Panc1 (cell line): ENCODE measurements at regions not wholly inside any gene's neighbourhood (a gene's known extent, or its start where the extent isn't known, plus 50 kb on each side); places are given as distances from the start of the nearest gene placed in this dataset.

Experiments used
- ATAC-seq: fragments of 200-7000 bp; cut with Tn5 transposase; 2 replicates; pipeline ENCODE4 v1.9.1; 2020; ENCODE audit warnings: mild to moderate bottlenecking, moderate library complexity
- BruUV-seq: library from RNA; stranded (reverse); fragments of 400-500 nt; replicated peaks from 2 replicates; lab custom pipeline; 2021; lab: Mats Ljungman, UMichigan
- CTCF ChIA-PET: fragments of 300-600 bp; sonication (Branson Sonifier 250); formaldehyde crosslinking; loops from one replicate; lab custom pipeline; 2022; ENCODE audit warnings: antibody characterized with exemption; lab: Charles Lee
- POLR2A ChIA-PET: fragments of 300-600 bp; sonication (Branson Sonifier 250); formaldehyde crosslinking; loops from one replicate; lab custom pipeline; 2022; ENCODE audit warnings: antibody characterized with exemption; lab: Charles Lee
- DNase-seq: peaks from one replicate; pipeline ENCODE4 v3.0.0-alpha.2; 2010; ENCODE audit warnings: low read depth, low spot score
- H3K27ac ChIP-seq: 2 replicates; pipeline ENCODE4 v1.5.1; 2011; ENCODE audit warnings: mild to moderate bottlenecking, low read length, inconsistent platforms
- H3K27me3 ChIP-seq: fragments of 200-500 bp; sonication (Bioruptor generic); 2 replicates; pipeline ENCODE4 v1.6.0; 2014; ENCODE audit warnings: low read length, inconsistent platforms; ENCODE audit not compliant: control insufficient read depth, insufficient read depth
- H3K36me3 ChIP-seq: fragments of 200-500 bp; sonication (Bioruptor generic); 2 replicates; pipeline ENCODE4 v1.5.1; 2014; ENCODE audit warnings: inconsistent platforms, mild to moderate bottlenecking, low read length, moderate library complexity; ENCODE audit not compliant: control insufficient read depth, insufficient read depth
- H3K4me1 ChIP-seq: 2 replicates; pipeline ENCODE4 v1.5.1; 2011; ENCODE audit warnings: inconsistent platforms, mild to moderate bottlenecking, low read length, moderate library complexity; ENCODE audit not compliant: control insufficient read depth, insufficient read depth
- H3K4me3 ChIP-seq, 2 experiments: 2 replicates each; pipeline ENCODE4 v1.5.1; 2011 to 2012; ENCODE audit warnings: low read depth in 2 of 2, low read length in 2 of 2, mild to moderate bottlenecking in 2 of 2, inconsistent platforms in 1 of 2, moderate library complexity in 1 of 2
- H3K9me3 ChIP-seq: fragments of 200-500 bp; sonication (Bioruptor generic); 2 replicates; pipeline ENCODE4 v1.5.1; 2014; ENCODE audit warnings: low read depth, mild to moderate bottlenecking, inconsistent platforms, low read length, moderate library complexity; ENCODE audit not compliant: control insufficient read depth, insufficient read depth
- CTCF ChIP-seq: fragments of 450-650 bp; IDR thresholded peaks from 2 replicates; pipeline ENCODE4 v1.5.1; 2017; ENCODE audit warnings: mild to moderate bottlenecking
- POLR2AphosphoS5 ChIP-seq: IDR thresholded peaks from 2 replicates; pipeline ENCODE4 v1.6.1; 2012; ENCODE audit warnings: mild to moderate bottlenecking, low read depth, low read length, moderate library complexity
- SIN3A ChIP-seq: IDR thresholded peaks from 2 replicates; pipeline ENCODE4 v1.6.1; 2012; ENCODE audit warnings: low read depth, mild to moderate bottlenecking, low read length, moderate library complexity, borderline replicate concordance; ENCODE audit not compliant: insufficient read depth
- TCF7L2 ChIP-seq: IDR thresholded peaks from 2 replicates; pipeline ENCODE4 v1.6.1; 2011; ENCODE audit warnings: mild to moderate bottlenecking, low read depth, low read length, inconsistent platforms
- in situ Hi-C: cut with HindIII; loops from 2 replicates; pipeline ENCODE4 v1.10.0; 2016; ENCODE audit warnings: low sequenced_read_pairs, low pct_unique_long_range_greater_than_20kb
- intact Hi-C: fragments of 100-400 bp; cut with micrococcal nuclease; formaldehyde crosslinking; loops from one replicate; pipeline ENCODE4 v1.10.0; 2022; ENCODE audit not compliant: unreplicated experiment
- TF ChIP-seq, protein P1 (sequence below), 2 experiments: IDR thresholded peaks; 2 replicates each; pipeline ENCODE4 v1.6.1; 2011 to 2012; ENCODE audit warnings: low read depth in 2 of 2, control low read depth in 1 of 2, low read length in 1 of 2, mild to moderate bottlenecking in 1 of 2, moderate library complexity in 1 of 2; ENCODE audit not compliant: insufficient read depth in 1 of 2

DNA sequence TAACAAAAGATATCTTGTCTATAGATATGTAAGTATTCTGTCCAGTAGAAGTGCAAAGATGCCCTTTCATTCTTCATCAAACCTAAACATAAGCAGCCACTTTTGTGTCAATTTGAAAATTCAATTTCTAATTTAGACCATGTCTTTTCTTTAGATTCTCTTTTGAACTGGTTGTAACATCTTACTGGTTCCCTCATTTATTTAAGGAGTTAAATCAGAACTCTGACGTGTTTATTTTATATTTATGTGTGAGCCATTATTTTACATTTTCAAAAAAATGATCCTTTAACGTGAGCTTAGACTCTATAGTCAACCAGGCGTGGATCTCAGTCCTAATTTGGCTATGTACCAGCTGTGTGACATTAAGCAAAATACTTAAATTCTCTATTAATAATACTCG is 74.0 kb upstream of the PHYHIPL start:
- Histone ChIP-seq H3K36me3 (no peaks in the 10 kb centered on the region), H3K9me3 (no peaks in the 10 kb centered on the region), H3K27me3 (no peaks in the 10 kb centered on the region), H3K4me1 (no peaks in the 10 kb centered on the region), H3K27ac (no peak overlapping the region), H3K4me3 (no peak overlapping the region)
- ATAC-seq (no peak), DNase-seq (no peak)
- no TSS peak for BruUV-seq
- no peak for TF ChIP-seq SIN3A
- no peak for TF ChIP-seq POLR2AphosphoS5
- no peak for TF ChIP-seq TCF7L2
- TF ChIP-seq, protein P1, sequence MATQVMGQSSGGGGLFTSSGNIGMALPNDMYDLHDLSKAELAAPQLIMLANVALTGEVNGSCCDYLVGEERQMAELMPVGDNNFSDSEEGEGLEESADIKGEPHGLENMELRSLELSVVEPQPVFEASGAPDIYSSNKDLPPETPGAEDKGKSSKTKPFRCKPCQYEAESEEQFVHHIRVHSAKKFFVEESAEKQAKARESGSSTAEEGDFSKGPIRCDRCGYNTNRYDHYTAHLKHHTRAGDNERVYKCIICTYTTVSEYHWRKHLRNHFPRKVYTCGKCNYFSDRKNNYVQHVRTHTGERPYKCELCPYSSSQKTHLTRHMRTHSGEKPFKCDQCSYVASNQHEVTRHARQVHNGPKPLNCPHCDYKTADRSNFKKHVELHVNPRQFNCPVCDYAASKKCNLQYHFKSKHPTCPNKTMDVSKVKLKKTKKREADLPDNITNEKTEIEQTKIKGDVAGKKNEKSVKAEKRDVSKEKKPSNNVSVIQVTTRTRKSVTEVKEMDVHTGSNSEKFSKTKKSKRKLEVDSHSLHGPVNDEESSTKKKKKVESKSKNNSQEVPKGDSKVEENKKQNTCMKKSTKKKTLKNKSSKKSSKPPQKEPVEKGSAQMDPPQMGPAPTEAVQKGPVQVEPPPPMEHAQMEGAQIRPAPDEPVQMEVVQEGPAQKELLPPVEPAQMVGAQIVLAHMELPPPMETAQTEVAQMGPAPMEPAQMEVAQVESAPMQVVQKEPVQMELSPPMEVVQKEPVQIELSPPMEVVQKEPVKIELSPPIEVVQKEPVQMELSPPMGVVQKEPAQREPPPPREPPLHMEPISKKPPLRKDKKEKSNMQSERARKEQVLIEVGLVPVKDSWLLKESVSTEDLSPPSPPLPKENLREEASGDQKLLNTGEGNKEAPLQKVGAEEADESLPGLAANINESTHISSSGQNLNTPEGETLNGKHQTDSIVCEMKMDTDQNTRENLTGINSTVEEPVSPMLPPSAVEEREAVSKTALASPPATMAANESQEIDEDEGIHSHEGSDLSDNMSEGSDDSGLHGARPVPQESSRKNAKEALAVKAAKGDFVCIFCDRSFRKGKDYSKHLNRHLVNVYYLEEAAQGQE (IDR thresholded peaks at IDR 0.05; ENCODE audit: insufficient read depth in 1 of 2, low read depth in 2 of 2, low read length in 1 of 2) = no peak
- TF ChIP-seq CTCF = no peak
- CTCF ChIA-PET = no interaction called here
- intact Hi-C loops (no loop called here), in situ Hi-C loops (no loop called here)
- POLR2A ChIA-PET = no interaction called here

GRCh38 chr10:59104186-59104585 is 72.3 kb upstream of the PHYHIPL start:
- ChIA-PET CTCF (no interaction called here), POLR2A (no interaction called here)
- DNase-seq (no peak), ATAC-seq (no peak)
- TF ChIP-seq POLR2AphosphoS5 = no peak
- H3K4me3 ChIP-seq = no peak overlapping the region
- no peaks in the 10 kb centered on the region for H3K36me3 ChIP-seq
- in situ Hi-C loops = no loop called here
- intact Hi-C loops = no loop called here
- H3K9me3 ChIP-seq = no peaks in the 10 kb centered on the region
- no peaks in the 10 kb centered on the region for H3K27me3 ChIP-seq
- no peaks in the 10 kb centered on the region for H3K4me1 ChIP-seq
- BruUV-seq = no TSS peak
- H3K27ac ChIP-seq = no peak overlapping the region

- DNase-seq = no peak
- Histone ChIP-seq H3K36me3 (no peaks in the 10 kb centered on the region), H3K4me3 (no peak overlapping the region), H3K9me3 (no peaks in the 10 kb centered on the region), H3K27ac (no peak overlapping the region), H3K4me1 (no peaks in the 10 kb centered on the region), H3K27me3 (no peaks in the 10 kb centered on the region)
- TF ChIP-seq SIN3A = no peak
- TF ChIP-seq TCF7L2 = no peak
- no peak for TF ChIP-seq POLR2AphosphoS5
- no peak for TF ChIP-seq CTCF
- TF ChIP-seq, protein P1 (IDR thresholded peaks at IDR 0.05; ENCODE audit: insufficient read depth in 1 of 2, low read depth in 2 of 2, low read length in 1 of 2) = no peak
- ChIA-PET CTCF (no interaction called here), POLR2A (no interaction called here)
- BruUV-seq = no TSS peak
- intact Hi-C loops = no loop called here
- no peak for ATAC-seq
- in situ Hi-C loops = no loop called here
Measured at GRCh38 chr10:59106441-59106840, 70.0 kb upstream of the PHYHIPL start.
